Erythroblast (primary cell): ENCODE measurements at regions not wholly inside any gene's neighbourhood (a gene's known extent, or its start where the extent isn't known, plus 50 kb on each side); places are given as distances from the start of the nearest gene placed in this dataset.

Experiments used
- DNase-seq, 2 experiments: peaks; one replicate each; lab custom pipeline; 2025; lab: John Stamatoyannopoulos, UW
- GATA1 ChIP-seq: IDR thresholded peaks from 2 replicates; pipeline ENCODE4 v1.6.1; 2011; ENCODE audit warnings: low read depth, mild to moderate bottlenecking, control low read depth, low read length, moderate library complexity
- POLR2A ChIP-seq: IDR thresholded peaks from 2 replicates; pipeline ENCODE4 v1.6.1; 2011; ENCODE audit warnings: mild to moderate bottlenecking, low read length

DNA sequence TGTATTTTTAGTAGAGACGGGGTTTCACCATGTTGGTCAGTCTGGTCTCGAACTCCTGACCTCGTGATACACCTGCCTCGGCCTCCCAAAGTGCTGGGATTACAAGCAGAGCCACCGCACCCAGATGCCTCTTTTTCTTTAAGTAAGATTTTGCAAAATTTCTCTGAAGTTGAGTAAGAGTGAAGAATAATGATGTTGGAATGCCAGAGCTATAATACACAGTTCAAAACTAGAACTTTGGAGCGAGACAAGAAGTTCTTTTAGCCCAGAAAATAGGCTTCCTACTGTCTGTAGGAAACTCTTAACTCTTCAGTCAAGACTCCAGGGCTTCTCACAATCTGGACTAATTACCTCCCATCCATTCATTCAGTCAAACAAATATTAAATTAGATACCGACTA, 51.4 kb downstream of the MARCHF4 start:
- no peak for TF ChIP-seq GATA1
- TF ChIP-seq POLR2A: no peak
- DNase-seq: no peak

DNA sequence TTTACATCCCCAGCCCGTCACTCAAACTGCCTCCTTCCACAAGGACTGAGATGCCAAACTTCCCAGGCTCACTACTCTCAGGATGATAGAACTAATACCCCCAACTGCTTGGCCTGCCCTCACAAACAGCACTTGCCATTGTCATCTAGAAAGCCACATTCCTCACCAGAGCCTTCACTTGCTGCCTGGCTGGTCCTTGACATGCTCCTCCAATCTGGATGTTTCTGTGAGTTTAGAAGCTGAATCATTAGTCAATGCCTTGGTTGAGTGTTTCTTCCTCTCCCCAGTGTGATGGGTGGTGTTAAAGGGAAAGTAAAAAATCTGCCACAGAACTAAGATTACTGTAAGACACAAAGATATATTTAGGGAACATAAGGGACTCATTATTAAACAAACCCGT, 52.5 kb downstream of the MARCHF4 start:
- DNase-seq: no peak
- TF ChIP-seq GATA1: no peak
- TF ChIP-seq POLR2A: no peak

DNA sequence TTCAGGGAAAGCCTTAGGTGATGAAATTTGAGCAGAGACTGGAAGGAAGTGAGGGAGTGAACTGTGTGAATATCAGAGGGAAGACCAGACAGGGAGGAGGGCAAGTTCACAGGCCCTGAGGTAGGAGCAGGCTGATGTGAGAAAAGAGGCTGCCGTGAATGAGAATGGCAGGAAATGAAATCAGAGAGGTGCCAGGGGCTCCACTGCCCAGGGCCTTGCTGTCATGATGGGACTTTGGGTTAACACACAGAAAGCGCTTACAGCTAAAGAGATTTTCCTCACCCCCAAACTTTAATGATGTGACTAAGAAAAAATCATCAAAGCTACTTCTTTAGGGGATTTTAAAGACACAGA, 53.8 kb downstream of the MARCHF4 start:
- TF ChIP-seq GATA1: no peak
- DNase-seq: no peak

GRCh38 chr2:216317831-216318520, 54.3 kb downstream of the MARCHF4 start:
- TF ChIP-seq POLR2A (no peak), GATA1 (no peak)
- DNase-seq: no peak

- TF ChIP-seq POLR2A: no peak
- no peak for TF ChIP-seq GATA1
- DNase-seq: no peak
Observed at GRCh38 chr2:216316743-216317142, 55.5 kb downstream of the MARCHF4 start.

DNA sequence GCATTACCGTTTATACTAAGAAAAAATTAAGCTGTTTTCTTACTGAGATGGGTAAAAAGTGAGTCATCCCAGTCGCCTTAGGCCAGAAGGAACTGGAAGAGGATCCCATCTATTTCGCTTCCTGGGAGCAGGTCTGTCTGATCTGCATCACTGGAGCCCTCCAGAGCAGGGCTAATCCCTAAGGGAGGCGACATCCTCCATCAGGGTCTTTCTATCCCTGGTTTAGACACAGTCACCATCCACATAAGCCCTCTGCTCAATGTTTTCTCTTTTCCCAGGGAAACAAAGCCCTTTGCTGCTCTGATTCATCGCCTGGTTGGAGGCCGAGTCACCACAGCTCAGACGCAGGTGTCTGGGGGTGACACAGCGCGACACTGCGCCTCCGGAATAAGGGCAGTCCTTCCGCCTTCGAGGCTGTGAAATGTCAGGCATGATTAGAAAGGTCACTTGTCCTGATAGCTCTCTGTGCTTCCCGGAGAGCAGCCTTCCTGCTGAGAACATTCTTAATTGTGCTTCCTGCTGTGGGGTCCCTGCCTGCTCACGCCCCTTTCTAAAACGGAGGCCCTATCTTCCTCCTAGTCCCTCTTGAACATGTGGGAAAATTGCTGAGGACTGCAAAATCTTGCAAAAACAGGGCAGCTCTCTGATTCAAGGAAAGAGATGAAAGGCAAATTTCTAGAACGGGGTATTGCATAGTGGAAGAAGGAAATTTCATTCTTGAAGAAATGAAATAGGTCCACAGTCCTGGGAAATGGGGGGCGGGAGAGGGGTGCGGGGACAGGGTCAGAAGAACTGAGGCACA, 56.3 kb downstream of the MARCHF4 start:
- DNase-seq: no peak

GRCh38 chr2:216312441-216312840, 59.8 kb downstream of the MARCHF4 start:
- no peak for TF ChIP-seq GATA1
- TF ChIP-seq POLR2A: no peak
- no peak for DNase-seq

More for the DNA sequence above, 56.3 kb downstream of the MARCHF4 start:
- TF ChIP-seq GATA1: no peak
- TF ChIP-seq POLR2A: no peak

DNA sequence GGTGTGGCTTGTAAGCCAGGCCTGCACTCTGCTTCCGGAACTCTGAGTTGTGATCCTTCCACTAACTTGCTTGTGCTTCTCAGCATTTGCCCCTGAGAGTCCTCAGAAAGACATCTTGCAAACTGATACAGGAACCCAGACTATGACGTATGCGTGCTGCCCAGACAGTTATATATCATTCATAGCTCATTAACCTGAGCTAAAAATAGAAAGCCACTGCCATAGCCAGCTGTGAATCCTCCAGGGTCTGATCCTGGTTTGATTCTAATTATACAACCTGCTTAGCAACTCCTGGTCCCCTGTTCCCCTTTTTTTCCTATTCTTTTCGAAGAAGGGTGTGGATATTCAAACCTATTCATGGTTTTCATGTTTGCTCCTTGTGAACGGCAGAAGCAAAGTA, 63.7 kb downstream of the MARCHF4 start:
- no peak for DNase-seq

GRCh38 chr2:216307496-216307895, 64.8 kb downstream of the MARCHF4 start:
- no peak for TF ChIP-seq POLR2A
- TF ChIP-seq GATA1: no peak
- DNase-seq: no peak

More for the DNA sequence above, 63.7 kb downstream of the MARCHF4 start:
- TF ChIP-seq GATA1 (no peak), POLR2A (no peak)

- no peak for TF ChIP-seq GATA1
- no peak for TF ChIP-seq POLR2A
- no peak for DNase-seq
Observed at GRCh38 chr2:216306868-216307267, 65.4 kb downstream of the MARCHF4 start.

- no peak for DNase-seq
Observed at GRCh38 chr2:216305574-216305973, 66.7 kb downstream of the MARCHF4 start.

GRCh38 chr2:216302981-216303676, 69.2 kb downstream of the MARCHF4 start:
- TF ChIP-seq GATA1: no peak
- DNase-seq: no peak

More at GRCh38 chr2:216305574-216305973, 66.7 kb downstream of the MARCHF4 start:
- TF ChIP-seq POLR2A (no peak), GATA1 (no peak)

DNA sequence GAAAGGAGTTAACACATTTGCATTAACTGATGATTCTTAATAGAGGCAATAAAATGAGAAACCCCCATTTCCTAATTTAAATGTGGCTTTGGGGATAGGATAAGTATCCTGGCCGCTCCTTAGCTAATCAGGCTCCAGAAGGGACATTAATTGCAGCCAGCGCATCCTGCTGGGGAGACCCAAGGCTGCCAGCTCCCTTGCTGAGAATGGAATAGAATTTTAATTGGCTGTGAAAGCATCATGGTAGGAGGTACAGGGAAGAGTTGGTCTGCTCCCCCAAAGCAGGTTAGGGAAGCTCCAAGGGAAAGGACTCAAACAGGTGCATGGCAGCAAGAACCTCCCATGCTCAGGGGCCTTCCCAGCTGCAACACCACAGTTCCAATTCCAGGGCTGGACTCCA, 71.4 kb downstream of the MARCHF4 start:
- no peak for DNase-seq
- TF ChIP-seq POLR2A: no peak
- no peak for TF ChIP-seq GATA1

DNA sequence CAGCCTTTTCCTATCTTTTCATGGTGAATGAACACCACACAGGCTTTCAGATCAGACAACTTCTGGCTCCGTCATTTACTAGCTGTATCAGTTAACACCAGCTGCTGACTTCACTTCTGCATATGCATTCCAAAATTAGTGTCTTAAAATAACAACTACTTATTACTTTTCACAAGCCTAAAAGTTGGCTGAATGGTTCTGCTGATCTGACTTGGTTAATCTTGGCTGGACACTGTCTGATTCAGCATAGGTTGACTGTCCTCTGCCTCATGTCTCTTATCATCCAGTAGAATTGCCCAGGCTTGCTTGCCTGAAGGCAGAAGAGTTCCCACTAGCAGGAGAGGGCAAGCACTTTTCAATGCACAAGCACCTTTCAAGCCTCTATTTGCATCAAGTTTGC, 72.7 kb downstream of the MARCHF4 start:
- TF ChIP-seq GATA1: no peak
- no peak for TF ChIP-seq POLR2A
- peak; percentile 5 to 57 for DNase-seq
